GM18519 (cell line): ENCODE measurements at regions not wholly inside any gene's neighbourhood (a gene's known extent, or its start where the extent isn't known, plus 50 kb on each side); places are given as distances from the start of the nearest gene placed in this dataset.

Experiments
- ATAC-seq: cut with Tn5 transposase; IDR thresholded peaks from one replicate; pipeline ENCODE4 v1.9.1; 2021; ENCODE audit warnings: mild to moderate bottlenecking, moderate library complexity; ENCODE audit not compliant: unreplicated experiment, low FRiP score

DNA sequence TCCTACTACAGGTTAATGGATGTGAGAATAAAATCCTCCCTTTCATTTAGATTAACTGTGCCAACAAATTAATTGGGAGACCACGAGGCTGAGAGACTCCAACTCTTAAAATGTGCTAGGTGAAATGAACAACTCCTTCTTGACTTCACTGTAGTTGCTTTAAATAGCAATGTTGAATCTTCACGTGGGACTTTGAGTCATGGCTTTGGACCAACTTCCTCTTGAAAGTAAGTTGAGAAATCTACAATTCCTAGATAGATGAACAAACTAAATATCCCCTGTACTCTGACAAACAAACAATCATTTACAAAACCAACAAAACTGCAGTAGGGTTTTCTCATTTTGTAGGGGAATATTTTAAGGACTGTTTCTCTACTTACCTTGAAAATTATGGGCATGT, 291.9 kb upstream of the SPRED2 start:
- no peak for ATAC-seq

GRCh38 chr2:65722028-65722778, 289.8 kb upstream of the SPRED2 start:
- no peak for ATAC-seq

GRCh38 chr2:65716698-65717097, 284.3 kb upstream of the SPRED2 start:
- no peak for ATAC-seq

- ATAC-seq: no peak
These were observed 282.9 kb upstream of the SPRED2 start for GRCh38 chr2:65715323-65715722.

GRCh38 chr2:65714866-65715265, 282.5 kb upstream of the SPRED2 start:
- no peak for ATAC-seq

GRCh38 chr2:65711863-65712262, 279.5 kb upstream of the SPRED2 start:
- ATAC-seq: no peak

DNA sequence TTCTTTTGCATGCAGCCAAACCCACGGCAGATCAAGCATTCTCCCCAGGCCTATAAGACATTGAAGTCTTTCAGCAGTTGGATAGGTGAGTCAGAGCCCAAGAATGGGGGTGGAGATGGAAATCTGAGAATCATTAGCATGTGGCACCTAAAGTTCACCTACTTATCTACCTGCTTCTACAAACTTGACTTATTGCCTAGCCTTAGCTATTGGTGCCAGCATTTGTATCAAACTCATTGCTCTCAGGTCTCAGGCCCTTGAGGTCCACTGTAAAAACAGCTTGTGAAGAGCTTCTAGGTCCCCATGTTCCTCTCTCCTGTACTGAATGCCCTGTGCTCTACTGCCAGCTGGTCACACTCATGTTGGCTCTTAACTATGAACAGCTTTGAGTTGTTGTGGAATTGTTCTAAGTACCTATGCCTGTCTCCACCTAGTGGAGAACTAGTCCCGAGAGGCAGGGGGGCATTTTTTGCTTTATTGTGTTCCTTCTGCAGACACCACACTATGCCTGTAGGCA, 278.4 kb upstream of the SPRED2 start:
- no peak for ATAC-seq

DNA sequence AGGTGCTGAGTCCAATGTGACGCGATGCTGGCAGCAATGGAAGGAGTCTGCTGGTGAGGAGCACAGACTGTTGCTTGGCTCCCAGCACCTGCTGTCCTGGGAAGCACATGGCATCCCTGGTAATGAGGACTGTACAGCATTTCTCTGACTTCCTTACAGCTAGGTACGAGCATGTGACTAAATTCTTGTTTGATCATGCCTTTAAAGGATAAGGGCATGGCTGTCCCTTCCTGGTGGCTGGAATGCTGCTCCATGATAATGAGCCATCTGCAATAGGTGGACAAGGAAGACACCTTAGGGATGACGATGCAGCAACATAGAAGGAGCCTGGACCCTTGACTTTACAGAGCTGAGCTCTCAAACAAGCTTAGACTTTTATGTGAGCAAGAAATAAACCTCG, 278.0 kb upstream of the SPRED2 start:
- ATAC-seq: no peak

- ATAC-seq: no peak
These were observed 275.7 kb upstream of the SPRED2 start for GRCh38 chr2:65708086-65708485.

GRCh38 chr2:65706411-65706810, 274.0 kb upstream of the SPRED2 start:
- no peak for ATAC-seq

GRCh38 chr2:65701191-65701590, 268.8 kb upstream of the SPRED2 start:
- ATAC-seq: no peak

DNA sequence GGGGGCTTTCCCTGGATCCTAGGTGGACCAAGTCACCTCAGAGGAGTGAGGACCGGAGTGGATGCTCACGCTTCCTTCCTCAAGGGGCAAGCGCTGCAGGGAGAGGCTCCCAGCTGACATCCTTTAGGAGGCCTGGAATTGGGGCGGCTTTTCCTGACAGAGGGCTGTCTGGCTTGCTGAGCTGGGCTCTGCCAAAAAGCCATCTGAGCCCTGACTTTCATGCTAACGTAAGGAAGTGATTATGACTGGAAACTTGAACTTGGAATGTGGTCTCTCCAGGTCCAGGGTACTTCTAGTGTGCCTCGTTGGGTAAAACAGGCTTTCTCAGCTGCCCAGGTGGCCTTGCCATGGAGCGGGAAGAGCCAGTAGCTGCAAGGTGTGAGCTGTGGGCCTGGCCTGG, 268.3 kb upstream of the SPRED2 start:
- no peak for ATAC-seq

- no peak for ATAC-seq
These were observed 267.7 kb upstream of the SPRED2 start for GRCh38 chr2:65700004-65700651.

DNA sequence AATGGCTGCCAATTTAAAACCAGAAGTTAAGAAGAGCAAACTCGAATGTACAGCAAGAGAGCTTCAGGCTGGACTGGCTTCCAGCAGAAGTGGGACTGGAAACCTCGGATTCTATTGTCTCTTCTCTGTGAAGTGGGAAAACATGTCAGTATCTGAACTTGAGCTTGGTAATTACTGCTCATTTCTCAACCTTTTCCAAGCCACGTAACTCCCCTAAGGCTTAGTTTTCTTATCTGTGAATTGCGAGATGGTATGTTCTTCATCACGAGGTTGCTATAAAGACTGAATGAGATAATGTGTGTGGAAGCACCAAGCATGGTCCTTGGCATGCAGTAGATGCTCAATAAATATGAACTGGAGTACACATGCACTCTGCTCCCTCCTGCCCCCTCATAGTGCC, 259.4 kb upstream of the SPRED2 start:
- ATAC-seq: no peak

- ATAC-seq: no peak
These were observed 255.9 kb upstream of the SPRED2 start for GRCh38 chr2:65688141-65688886.

GRCh38 chr2:65687614-65688013, 255.2 kb upstream of the SPRED2 start:
- no peak for ATAC-seq

DNA sequence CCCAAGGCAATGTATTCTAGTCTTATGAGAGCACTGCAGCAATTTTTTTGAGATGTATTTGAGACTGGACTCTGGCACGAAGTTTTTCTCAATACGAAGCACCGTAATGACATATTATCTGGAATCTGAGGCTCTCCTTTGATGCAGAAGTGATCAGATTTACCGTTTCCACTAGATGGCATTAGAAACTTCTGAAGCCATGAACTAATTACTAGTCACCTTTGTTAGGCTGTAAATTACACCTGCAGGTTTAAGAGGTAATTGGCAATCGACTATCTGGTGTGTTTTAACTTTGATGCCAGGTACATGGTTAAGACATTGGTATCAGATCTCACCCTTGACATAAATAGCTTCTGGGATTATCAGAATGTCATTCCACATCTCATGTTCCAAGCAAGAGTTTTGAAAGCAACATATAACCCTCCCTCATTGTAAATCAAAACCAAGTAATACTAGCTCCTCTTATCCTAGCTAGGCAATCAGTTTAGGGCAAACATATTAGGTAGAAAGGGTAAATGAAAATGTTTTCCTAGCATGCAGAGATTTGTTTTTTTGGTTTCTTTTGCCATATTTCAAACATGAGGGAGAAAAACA, 254.6 kb upstream of the SPRED2 start:
- ATAC-seq: no peak

DNA sequence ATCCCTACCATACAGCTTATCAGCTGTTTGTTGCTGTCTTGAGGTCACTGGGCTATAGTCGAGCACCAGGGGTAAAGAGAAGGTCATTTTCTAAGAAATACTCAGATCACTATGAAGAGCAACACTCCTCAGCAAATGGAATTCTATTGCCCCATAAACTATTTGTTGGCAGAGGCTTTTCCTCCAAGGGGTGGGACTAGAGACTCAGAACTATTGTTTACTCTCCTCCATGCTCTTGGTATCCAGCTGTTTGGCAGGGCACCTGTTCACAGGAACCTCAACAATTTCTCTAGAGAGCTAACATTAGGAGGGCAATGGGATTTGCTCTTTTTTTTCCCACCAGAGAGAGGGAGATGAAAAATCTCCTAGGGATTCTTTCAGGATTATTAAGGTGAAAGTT, 249.1 kb upstream of the SPRED2 start:
- ATAC-seq: no peak

DNA sequence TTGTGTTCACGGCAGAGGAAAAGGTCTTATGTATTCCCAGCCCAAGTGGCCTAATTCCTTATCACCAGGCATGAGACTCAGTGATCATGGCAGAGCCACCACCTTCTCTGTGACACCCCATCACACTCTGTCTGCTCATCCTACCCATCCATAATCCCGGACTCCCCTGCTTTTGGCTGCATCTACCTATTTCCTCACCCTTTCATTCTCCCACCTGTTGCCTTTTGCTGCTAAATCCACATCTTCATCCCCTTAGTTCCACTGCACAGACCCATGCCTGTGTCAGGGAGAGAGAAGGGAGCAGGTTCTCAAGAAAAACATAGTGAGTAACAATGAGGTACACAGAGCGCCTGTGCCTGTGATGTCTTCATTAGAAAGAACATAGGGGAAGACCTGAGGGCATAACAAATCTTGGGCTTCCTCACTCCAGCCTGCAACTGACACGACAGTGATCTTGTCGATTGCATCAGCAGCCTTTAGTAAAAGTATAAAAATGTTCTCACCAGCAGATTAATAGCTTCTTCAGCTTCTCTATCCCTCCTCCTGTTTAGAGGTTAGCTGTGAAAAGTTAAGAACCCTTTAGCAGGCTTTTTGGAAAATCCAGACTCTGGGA, 246.5 kb upstream of the SPRED2 start:
- ATAC-seq: no peak

DNA sequence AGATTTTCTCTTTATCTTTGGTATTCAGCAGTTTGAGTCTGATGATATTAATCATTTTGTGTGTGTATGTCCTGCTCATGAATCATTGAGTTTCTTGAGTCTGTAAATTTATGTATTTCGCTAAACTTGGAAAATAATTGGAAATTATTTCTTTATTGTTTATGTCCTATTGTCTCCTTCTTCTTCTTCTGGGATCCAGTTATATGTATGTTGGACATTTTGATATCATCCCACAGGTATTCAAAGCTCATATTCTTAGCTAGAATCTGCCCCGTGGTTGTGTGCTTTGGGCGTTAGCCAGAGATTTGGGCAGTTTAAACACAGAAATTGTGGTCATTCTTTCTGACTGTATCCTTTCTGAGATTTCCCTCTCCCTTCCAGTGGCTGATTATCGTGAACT, 243.0 kb upstream of the SPRED2 start:
- ATAC-seq: no peak
